ENCODE measurements at regions not wholly inside any gene's neighbourhood (a gene's known extent, or its start where the extent isn't known, plus 50 kb on each side); places are given as distances from the start of the nearest gene placed in this dataset.

GRCh38 chr1:60296794-60297193 is 223.2 kb upstream of the C1orf87 start:
- Histone ChIP-seq H4K20me1 (ENCODE audit: insufficient read depth) (no peaks in the 10 kb centered on the region), H3K4me3 (replicated peaks in 1 of 2; ENCODE audit: low read depth in 1 of 2, low read length in 2 of 2) (no peak overlapping the region), H3K9ac (ENCODE audit: low read length) (no peak overlapping the region), H3K27me3 (ENCODE audit: insufficient read depth, low read length) (peaks cover 33% of the 10 kb centered on the region), H3K36me3 (ENCODE audit: control insufficient read depth in 1 of 2, insufficient read depth in 2 of 2, low read length in 2 of 2) (no peaks in the 10 kb centered on the region), H2AFZ (ENCODE audit: low read depth, low read length, poor library complexity, severe bottlenecking) (no peak overlapping the region), H3K4me1 (ENCODE audit: control insufficient read depth in 1 of 2, insufficient read depth in 2 of 2, low read length in 2 of 2) (no peaks in the 10 kb centered on the region), H3K4me2 (ENCODE audit: low read length) (no peak overlapping the region), H3K9me2 (ENCODE audit: insufficient read depth) (no peaks in the 10 kb centered on the region), H3K27ac (ENCODE audit: low read depth, low read length) (no peak overlapping the region), H3K79me2 (ENCODE audit: insufficient read depth, low read length) (no peaks in the 10 kb centered on the region), H3K9me3 (ENCODE audit: control insufficient read depth in 1 of 2, insufficient read depth in 1 of 2, low read depth in 1 of 2, low read length in 2 of 2) (no peaks in the 10 kb centered on the region)
- no TSS peak for BruUV-seq (replicated peaks)
- CTCF ChIA-PET: no interaction called here
- POLR2A ChIA-PET: no interaction called here
- intact Hi-C loops (cut with micrococcal nuclease): no loop called here
- no peak for ATAC-seq
- DNase-seq (ENCODE audit: low read depth, low spot score): no peak
- TF ChIP-seq YY1 (IDR thresholded peaks at IDR 0.05; ENCODE audit: extremely low read depth, insufficient replicate concordance, low read depth, low read length) (no peak), POLR2A (IDR thresholded peaks at IDR 0.05; ENCODE audit: borderline replicate concordance, extremely low read depth, insufficient read depth, insufficient read length) (no peak), ZFX (IDR thresholded peaks at IDR 0.05) (no peak)
- RAD21 ChIA-PET (ENCODE audit: low non-redundant PET in 1 of 2, low total read pairs in 2 of 2, uncharacterized antibody in 2 of 2, unreplicated experiment in 2 of 2): no interaction called here

- no peaks in the 10 kb centered on the region for H3K79me2 ChIP-seq (ENCODE audit: insufficient read depth, low read length)
- H3K4me2 ChIP-seq (ENCODE audit: low read length): no peak overlapping the region
- ATAC-seq: no peak
- ChIA-PET POLR2A (no interaction called here), RAD21 (ENCODE audit: low non-redundant PET in 1 of 2, low total read pairs in 2 of 2, uncharacterized antibody in 2 of 2, unreplicated experiment in 2 of 2) (no interaction called here), CTCF (no interaction called here)
- no peak overlapping the region for H2AFZ ChIP-seq (ENCODE audit: low read depth, low read length, poor library complexity, severe bottlenecking)
- BruUV-seq (replicated peaks): no TSS peak
- no peak overlapping the region for H3K4me3 ChIP-seq (replicated peaks in 1 of 2; ENCODE audit: low read depth in 1 of 2, low read length in 2 of 2)
- no peak for DNase-seq (ENCODE audit: low read depth, low spot score)
- H3K4me1 ChIP-seq (ENCODE audit: control insufficient read depth in 1 of 2, insufficient read depth in 2 of 2, low read length in 2 of 2): no peaks in the 10 kb centered on the region
- H3K9me2 ChIP-seq (ENCODE audit: insufficient read depth): no peaks in the 10 kb centered on the region
- H3K9ac ChIP-seq (ENCODE audit: low read length): no peak overlapping the region
- H3K27me3 ChIP-seq (ENCODE audit: insufficient read depth, low read length): peaks cover 11% of the 10 kb centered on the region; the same call in 1 of the 2 replicates
- H3K9me3 ChIP-seq (ENCODE audit: control insufficient read depth in 1 of 2, insufficient read depth in 1 of 2, low read depth in 1 of 2, low read length in 2 of 2): no peaks in the 10 kb centered on the region
- no peaks in the 10 kb centered on the region for H4K20me1 ChIP-seq (ENCODE audit: insufficient read depth)
- no peaks in the 10 kb centered on the region for H3K36me3 ChIP-seq (ENCODE audit: control insufficient read depth in 1 of 2, insufficient read depth in 2 of 2, low read length in 2 of 2)
- intact Hi-C loops (cut with micrococcal nuclease): no loop called here
- no peak overlapping the region for H3K27ac ChIP-seq (ENCODE audit: low read depth, low read length)
- TF ChIP-seq JUND (IDR thresholded peaks at IDR 0.05) (no peak), EGR1 (IDR thresholded peaks at IDR 0.05; ENCODE audit: low read depth) (no peak), EZH2 (IDR thresholded peaks at IDR 0.05) (no peak), SIN3A (IDR thresholded peaks at IDR 0.05; ENCODE audit: low read depth) (no peak), RAD21 (IDR thresholded peaks at IDR 0.05; ENCODE audit: low read depth) (no peak), CEBPB (IDR thresholded peaks at IDR 0.05; ENCODE audit: low read depth) (no peak), ZNF274 (IDR thresholded peaks at IDR 0.05; ENCODE audit: low read depth, low read length) (no peak), ATF3 (IDR thresholded peaks at IDR 0.05) (no peak), SP1 (IDR thresholded peaks at IDR 0.05; ENCODE audit: low read depth) (no peak), YY1 (IDR thresholded peaks at IDR 0.05; ENCODE audit: extremely low read depth, insufficient replicate concordance, low read depth, low read length) (no peak), SRF (IDR thresholded peaks at IDR 0.05; ENCODE audit: low read depth) (no peak), POLR2A (IDR thresholded peaks at IDR 0.05; ENCODE audit: borderline replicate concordance, extremely low read depth, insufficient read depth, insufficient read length) (no peak), CTCF (IDR thresholded peaks at IDR 0.05 in 2 of 3, conservative IDR thresholded peaks at IDR 0.05 in 1 of 3; ENCODE audit: borderline replicate concordance in 1 of 3, insufficient read depth in 1 of 3, low read depth in 2 of 3, low read length in 2 of 3) (no peak), EZH2phosphoT487 (IDR thresholded peaks at IDR 0.05; ENCODE audit: borderline replicate concordance) (no peak), MAX (IDR thresholded peaks at IDR 0.05) (no peak)
- TF ChIP-seq, protein P1, sequence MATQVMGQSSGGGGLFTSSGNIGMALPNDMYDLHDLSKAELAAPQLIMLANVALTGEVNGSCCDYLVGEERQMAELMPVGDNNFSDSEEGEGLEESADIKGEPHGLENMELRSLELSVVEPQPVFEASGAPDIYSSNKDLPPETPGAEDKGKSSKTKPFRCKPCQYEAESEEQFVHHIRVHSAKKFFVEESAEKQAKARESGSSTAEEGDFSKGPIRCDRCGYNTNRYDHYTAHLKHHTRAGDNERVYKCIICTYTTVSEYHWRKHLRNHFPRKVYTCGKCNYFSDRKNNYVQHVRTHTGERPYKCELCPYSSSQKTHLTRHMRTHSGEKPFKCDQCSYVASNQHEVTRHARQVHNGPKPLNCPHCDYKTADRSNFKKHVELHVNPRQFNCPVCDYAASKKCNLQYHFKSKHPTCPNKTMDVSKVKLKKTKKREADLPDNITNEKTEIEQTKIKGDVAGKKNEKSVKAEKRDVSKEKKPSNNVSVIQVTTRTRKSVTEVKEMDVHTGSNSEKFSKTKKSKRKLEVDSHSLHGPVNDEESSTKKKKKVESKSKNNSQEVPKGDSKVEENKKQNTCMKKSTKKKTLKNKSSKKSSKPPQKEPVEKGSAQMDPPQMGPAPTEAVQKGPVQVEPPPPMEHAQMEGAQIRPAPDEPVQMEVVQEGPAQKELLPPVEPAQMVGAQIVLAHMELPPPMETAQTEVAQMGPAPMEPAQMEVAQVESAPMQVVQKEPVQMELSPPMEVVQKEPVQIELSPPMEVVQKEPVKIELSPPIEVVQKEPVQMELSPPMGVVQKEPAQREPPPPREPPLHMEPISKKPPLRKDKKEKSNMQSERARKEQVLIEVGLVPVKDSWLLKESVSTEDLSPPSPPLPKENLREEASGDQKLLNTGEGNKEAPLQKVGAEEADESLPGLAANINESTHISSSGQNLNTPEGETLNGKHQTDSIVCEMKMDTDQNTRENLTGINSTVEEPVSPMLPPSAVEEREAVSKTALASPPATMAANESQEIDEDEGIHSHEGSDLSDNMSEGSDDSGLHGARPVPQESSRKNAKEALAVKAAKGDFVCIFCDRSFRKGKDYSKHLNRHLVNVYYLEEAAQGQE (IDR thresholded peaks at IDR 0.05; ENCODE audit: low read depth): no peak
Observed at GRCh38 chr1:60292140-60292539, 218.6 kb upstream of the C1orf87 start.

Measured in HCT116 (cell line).